WTC11 (cell line): ENCODE measurements at regions not wholly inside any gene's neighbourhood (a gene's known extent, or its start where the extent isn't known, plus 50 kb on each side); places are given as distances from the start of the nearest gene placed in this dataset.

ENCODE experiments used
- ATAC-seq: fragments of 200-7000 bp; cut with Tn5 transposase; 2 replicates; pipeline ENCODE4 v1.10.0; 2021; ENCODE audit warnings: mild to moderate bottlenecking, moderate library complexity
- CTCF ChIA-PET: fragments of 300-600 bp; sonication (Branson Sonifier 250); formaldehyde crosslinking; loops from one replicate; lab custom pipeline; 2021; ENCODE audit warnings: antibody characterized with exemption; lab: Charles Lee
- POLR2A ChIA-PET: fragments of 350-600 bp; sonication (Branson Sonifier 250); formaldehyde crosslinking; loops from one replicate; lab custom pipeline; 2021; ENCODE audit warnings: antibody characterized with exemption; lab: Charles Lee
- DNase-seq: peaks from one replicate; pipeline ENCODE4 v3.0.0; 2021; ENCODE audit warnings: low spot score
- H3K27ac Mint-ChIP-seq: 2 replicates; pipeline ENCODE4 v1.8.0; 2021; ENCODE audit warnings: mixed read lengths
- H3K27me3 Mint-ChIP-seq: 2 replicates; pipeline ENCODE4 v1.8.0; 2021; ENCODE audit warnings: low read depth, mild to moderate bottlenecking, moderate library complexity, mixed read lengths
- H3K36me3 Mint-ChIP-seq: 2 replicates; pipeline ENCODE4 v1.8.0; 2021; ENCODE audit warnings: mixed read lengths
- H3K4me1 Mint-ChIP-seq: 2 replicates; pipeline ENCODE4 v1.8.0; 2022; ENCODE audit warnings: mixed read lengths
- H3K4me3 Mint-ChIP-seq: 2 replicates; pipeline ENCODE4 v1.8.0; 2021; ENCODE audit warnings: mild to moderate bottlenecking, moderate library complexity, mixed read lengths
- H3K9me3 Mint-ChIP-seq: 2 replicates; pipeline ENCODE4 v1.8.0; 2021; ENCODE audit warnings: mixed read lengths
- CREB1 ChIP-seq: sonication (generic); formaldehyde crosslinking; IDR thresholded peaks from 2 replicates; pipeline ENCODE4 v1.8.0; 2023; ENCODE audit warnings: mild to moderate bottlenecking, missing genetic modification reagents
- HMGA2 ChIP-seq: fragments of 250-450 bp; sonication (Bioruptor Pico); IDR thresholded peaks from 2 replicates; pipeline ENCODE4 v1.4.0; 2021; ENCODE audit warnings: mild to moderate bottlenecking, moderate library complexity
- MYBL2 ChIP-seq: sonication (generic); formaldehyde crosslinking; IDR thresholded peaks from 2 replicates; pipeline ENCODE4 v1.8.1; 2023; ENCODE audit warnings: mild to moderate bottlenecking, moderate library complexity, missing genetic modification reagents
- NFATC4 ChIP-seq: fragments of 250-450 bp; sonication (Bioruptor Pico); IDR thresholded peaks from 2 replicates; pipeline ENCODE4 v1.9.0; 2021; ENCODE audit warnings: mild to moderate bottlenecking
- NFE2L1 ChIP-seq: sonication (generic); formaldehyde crosslinking; IDR thresholded peaks from 2 replicates; pipeline ENCODE4 v1.8.1; 2023; ENCODE audit warnings: missing genetic modification reagents
- ZNF121 ChIP-seq: sonication (generic); formaldehyde crosslinking; IDR thresholded peaks from 2 replicates; pipeline ENCODE4 v1.8.0; 2023; ENCODE audit warnings: missing genetic modification reagents
- TF ChIP-seq, protein P1 (sequence below): sonication (generic); formaldehyde crosslinking; IDR thresholded peaks from 2 replicates; pipeline ENCODE4 v1.8.0; 2023; ENCODE audit warnings: mild to moderate bottlenecking, missing genetic modification reagents
- TF ChIP-seq, protein P2 (sequence below): sonication (generic); formaldehyde crosslinking; IDR thresholded peaks from 2 replicates; pipeline ENCODE4 v1.8.0; 2023; ENCODE audit warnings: missing genetic modification reagents
- TF ChIP-seq, protein P3 (sequence below): sonication (generic); formaldehyde crosslinking; IDR thresholded peaks from 2 replicates; pipeline ENCODE4 v1.8.1; 2023; ENCODE audit warnings: mild to moderate bottlenecking, missing genetic modification reagents, borderline replicate concordance
- TF ChIP-seq, protein P4 (sequence below): sonication (generic); formaldehyde crosslinking; IDR thresholded peaks from 2 replicates; pipeline ENCODE4 v1.8.1; 2023; ENCODE audit warnings: mild to moderate bottlenecking, missing genetic modification reagents
- TF ChIP-seq, protein P5 (sequence below): sonication (generic); formaldehyde crosslinking; IDR thresholded peaks from 2 replicates; pipeline ENCODE4 v1.8.1; 2022; ENCODE audit warnings: low read depth, missing genetic modification reagents, borderline replicate concordance
- TF ChIP-seq, protein P6 (sequence below): fragments of 200-600 bp; IDR thresholded peaks from 2 replicates; pipeline ENCODE4 v1.8.0; 2022; ENCODE audit warnings: antibody characterized with exemption
- TF ChIP-seq, protein P7 (sequence below): sonication (generic); formaldehyde crosslinking; IDR thresholded peaks from 2 replicates; pipeline ENCODE4 v1.8.1; 2023; ENCODE audit warnings: mild to moderate bottlenecking, moderate library complexity, missing genetic modification reagents
- TF ChIP-seq, protein P8 (sequence below): sonication (generic); formaldehyde crosslinking; IDR thresholded peaks from 2 replicates; pipeline ENCODE4 v1.8.0; 2023; ENCODE audit warnings: missing genetic modification reagents, mild to moderate bottlenecking, borderline replicate concordance
- TF ChIP-seq, protein P9 (sequence below): fragments of 250-450 bp; sonication (Bioruptor Pico); conservative IDR thresholded peaks from 2 replicates; pipeline ENCODE4 v1.9.0; 2021; ENCODE audit warnings: mild to moderate bottlenecking

DNA sequence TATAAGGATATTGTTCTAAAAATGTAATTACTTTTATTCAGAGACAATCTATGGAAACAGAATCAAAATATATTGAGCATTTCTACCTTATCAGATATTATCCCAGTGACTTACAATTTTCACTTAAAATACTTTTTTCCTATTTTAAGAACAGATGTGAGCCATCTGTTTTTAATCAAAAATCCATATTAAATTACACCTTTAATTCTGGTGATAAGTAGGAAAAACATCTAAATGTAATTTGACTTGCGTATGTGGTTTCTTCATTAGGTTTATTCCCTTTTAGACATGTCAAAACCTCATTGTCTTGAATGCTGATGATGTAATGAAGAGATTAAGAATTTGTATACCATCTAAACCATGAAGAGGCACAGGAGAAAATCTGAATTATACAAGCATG is 1118.8 kb upstream of the TMPRSS15 start:
- H3K36me3 Mint-ChIP-seq = no peaks in the 10 kb centered on the region
- no peak overlapping the region for H3K27ac Mint-ChIP-seq
- ATAC-seq (no peak), DNase-seq (no peak)
- ChIA-PET CTCF (no interaction called here), POLR2A (no interaction called here)
- no peak overlapping the region for H3K4me3 Mint-ChIP-seq
- TF ChIP-seq, protein P1, sequence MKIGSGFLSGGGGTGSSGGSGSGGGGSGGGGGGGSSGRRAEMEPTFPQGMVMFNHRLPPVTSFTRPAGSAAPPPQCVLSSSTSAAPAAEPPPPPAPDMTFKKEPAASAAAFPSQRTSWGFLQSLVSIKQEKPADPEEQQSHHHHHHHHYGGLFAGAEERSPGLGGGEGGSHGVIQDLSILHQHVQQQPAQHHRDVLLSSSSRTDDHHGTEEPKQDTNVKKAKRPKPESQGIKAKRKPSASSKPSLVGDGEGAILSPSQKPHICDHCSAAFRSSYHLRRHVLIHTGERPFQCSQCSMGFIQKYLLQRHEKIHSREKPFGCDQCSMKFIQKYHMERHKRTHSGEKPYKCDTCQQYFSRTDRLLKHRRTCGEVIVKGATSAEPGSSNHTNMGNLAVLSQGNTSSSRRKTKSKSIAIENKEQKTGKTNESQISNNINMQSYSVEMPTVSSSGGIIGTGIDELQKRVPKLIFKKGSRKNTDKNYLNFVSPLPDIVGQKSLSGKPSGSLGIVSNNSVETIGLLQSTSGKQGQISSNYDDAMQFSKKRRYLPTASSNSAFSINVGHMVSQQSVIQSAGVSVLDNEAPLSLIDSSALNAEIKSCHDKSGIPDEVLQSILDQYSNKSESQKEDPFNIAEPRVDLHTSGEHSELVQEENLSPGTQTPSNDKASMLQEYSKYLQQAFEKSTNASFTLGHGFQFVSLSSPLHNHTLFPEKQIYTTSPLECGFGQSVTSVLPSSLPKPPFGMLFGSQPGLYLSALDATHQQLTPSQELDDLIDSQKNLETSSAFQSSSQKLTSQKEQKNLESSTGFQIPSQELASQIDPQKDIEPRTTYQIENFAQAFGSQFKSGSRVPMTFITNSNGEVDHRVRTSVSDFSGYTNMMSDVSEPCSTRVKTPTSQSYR (CRISPR knock-in tag) = no peak
- TF ChIP-seq, protein P2, sequence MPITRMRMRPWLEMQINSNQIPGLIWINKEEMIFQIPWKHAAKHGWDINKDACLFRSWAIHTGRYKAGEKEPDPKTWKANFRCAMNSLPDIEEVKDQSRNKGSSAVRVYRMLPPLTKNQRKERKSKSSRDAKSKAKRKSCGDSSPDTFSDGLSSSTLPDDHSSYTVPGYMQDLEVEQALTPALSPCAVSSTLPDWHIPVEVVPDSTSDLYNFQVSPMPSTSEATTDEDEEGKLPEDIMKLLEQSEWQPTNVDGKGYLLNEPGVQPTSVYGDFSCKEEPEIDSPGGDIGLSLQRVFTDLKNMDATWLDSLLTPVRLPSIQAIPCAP (CRISPR knock-in tag) = no peak
- TF ChIP-seq HMGA2 (CRISPR knock-in tag) = no peak
- no peak for TF ChIP-seq NFE2L1 (CRISPR knock-in tag)
- TF ChIP-seq, protein P3, sequence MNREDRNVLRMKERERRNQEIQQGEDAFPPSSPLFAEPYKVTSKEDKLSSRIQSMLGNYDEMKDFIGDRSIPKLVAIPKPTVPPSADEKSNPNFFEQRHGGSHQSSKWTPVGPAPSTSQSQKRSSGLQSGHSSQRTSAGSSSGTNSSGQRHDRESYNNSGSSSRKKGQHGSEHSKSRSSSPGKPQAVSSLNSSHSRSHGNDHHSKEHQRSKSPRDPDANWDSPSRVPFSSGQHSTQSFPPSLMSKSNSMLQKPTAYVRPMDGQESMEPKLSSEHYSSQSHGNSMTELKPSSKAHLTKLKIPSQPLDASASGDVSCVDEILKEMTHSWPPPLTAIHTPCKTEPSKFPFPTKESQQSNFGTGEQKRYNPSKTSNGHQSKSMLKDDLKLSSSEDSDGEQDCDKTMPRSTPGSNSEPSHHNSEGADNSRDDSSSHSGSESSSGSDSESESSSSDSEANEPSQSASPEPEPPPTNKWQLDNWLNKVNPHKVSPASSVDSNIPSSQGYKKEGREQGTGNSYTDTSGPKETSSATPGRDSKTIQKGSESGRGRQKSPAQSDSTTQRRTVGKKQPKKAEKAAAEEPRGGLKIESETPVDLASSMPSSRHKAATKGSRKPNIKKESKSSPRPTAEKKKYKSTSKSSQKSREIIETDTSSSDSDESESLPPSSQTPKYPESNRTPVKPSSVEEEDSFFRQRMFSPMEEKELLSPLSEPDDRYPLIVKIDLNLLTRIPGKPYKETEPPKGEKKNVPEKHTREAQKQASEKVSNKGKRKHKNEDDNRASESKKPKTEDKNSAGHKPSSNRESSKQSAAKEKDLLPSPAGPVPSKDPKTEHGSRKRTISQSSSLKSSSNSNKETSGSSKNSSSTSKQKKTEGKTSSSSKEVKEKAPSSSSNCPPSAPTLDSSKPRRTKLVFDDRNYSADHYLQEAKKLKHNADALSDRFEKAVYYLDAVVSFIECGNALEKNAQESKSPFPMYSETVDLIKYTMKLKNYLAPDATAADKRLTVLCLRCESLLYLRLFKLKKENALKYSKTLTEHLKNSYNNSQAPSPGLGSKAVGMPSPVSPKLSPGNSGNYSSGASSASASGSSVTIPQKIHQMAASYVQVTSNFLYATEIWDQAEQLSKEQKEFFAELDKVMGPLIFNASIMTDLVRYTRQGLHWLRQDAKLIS (CRISPR knock-in tag) = no peak
- TF ChIP-seq, protein P4, sequence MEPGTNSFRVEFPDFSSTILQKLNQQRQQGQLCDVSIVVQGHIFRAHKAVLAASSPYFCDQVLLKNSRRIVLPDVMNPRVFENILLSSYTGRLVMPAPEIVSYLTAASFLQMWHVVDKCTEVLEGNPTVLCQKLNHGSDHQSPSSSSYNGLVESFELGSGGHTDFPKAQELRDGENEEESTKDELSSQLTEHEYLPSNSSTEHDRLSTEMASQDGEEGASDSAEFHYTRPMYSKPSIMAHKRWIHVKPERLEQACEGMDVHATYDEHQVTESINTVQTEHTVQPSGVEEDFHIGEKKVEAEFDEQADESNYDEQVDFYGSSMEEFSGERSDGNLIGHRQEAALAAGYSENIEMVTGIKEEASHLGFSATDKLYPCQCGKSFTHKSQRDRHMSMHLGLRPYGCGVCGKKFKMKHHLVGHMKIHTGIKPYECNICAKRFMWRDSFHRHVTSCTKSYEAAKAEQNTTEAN (CRISPR knock-in tag) = no peak
- TF ChIP-seq, protein P5, sequence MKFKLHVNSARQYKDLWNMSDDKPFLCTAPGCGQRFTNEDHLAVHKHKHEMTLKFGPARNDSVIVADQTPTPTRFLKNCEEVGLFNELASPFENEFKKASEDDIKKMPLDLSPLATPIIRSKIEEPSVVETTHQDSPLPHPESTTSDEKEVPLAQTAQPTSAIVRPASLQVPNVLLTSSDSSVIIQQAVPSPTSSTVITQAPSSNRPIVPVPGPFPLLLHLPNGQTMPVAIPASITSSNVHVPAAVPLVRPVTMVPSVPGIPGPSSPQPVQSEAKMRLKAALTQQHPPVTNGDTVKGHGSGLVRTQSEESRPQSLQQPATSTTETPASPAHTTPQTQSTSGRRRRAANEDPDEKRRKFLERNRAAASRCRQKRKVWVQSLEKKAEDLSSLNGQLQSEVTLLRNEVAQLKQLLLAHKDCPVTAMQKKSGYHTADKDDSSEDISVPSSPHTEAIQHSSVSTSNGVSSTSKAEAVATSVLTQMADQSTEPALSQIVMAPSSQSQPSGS (CRISPR knock-in tag) = no peak
- TF ChIP-seq, protein P6, sequence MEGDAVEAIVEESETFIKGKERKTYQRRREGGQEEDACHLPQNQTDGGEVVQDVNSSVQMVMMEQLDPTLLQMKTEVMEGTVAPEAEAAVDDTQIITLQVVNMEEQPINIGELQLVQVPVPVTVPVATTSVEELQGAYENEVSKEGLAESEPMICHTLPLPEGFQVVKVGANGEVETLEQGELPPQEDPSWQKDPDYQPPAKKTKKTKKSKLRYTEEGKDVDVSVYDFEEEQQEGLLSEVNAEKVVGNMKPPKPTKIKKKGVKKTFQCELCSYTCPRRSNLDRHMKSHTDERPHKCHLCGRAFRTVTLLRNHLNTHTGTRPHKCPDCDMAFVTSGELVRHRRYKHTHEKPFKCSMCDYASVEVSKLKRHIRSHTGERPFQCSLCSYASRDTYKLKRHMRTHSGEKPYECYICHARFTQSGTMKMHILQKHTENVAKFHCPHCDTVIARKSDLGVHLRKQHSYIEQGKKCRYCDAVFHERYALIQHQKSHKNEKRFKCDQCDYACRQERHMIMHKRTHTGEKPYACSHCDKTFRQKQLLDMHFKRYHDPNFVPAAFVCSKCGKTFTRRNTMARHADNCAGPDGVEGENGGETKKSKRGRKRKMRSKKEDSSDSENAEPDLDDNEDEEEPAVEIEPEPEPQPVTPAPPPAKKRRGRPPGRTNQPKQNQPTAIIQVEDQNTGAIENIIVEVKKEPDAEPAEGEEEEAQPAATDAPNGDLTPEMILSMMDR = no peak
- TF ChIP-seq, protein P7, sequence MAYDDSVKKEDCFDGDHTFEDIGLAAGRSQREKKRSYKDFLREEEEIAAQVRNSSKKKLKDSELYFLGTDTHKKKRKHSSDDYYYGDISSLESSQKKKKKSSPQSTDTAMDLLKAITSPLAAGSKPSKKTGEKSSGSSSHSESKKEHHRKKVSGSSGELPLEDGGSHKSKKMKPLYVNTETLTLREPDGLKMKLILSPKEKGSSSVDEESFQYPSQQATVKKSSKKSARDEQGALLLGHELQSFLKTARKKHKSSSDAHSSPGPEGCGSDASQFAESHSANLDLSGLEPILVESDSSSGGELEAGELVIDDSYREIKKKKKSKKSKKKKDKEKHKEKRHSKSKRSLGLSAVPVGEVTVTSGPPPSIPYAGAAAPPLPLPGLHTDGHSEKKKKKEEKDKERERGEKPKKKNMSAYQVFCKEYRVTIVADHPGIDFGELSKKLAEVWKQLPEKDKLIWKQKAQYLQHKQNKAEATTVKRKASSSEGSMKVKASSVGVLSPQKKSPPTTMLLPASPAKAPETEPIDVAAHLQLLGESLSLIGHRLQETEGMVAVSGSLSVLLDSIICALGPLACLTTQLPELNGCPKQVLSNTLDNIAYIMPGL (CRISPR knock-in tag) = no peak
- TF ChIP-seq MYBL2 = no peak
- TF ChIP-seq, protein P8, sequence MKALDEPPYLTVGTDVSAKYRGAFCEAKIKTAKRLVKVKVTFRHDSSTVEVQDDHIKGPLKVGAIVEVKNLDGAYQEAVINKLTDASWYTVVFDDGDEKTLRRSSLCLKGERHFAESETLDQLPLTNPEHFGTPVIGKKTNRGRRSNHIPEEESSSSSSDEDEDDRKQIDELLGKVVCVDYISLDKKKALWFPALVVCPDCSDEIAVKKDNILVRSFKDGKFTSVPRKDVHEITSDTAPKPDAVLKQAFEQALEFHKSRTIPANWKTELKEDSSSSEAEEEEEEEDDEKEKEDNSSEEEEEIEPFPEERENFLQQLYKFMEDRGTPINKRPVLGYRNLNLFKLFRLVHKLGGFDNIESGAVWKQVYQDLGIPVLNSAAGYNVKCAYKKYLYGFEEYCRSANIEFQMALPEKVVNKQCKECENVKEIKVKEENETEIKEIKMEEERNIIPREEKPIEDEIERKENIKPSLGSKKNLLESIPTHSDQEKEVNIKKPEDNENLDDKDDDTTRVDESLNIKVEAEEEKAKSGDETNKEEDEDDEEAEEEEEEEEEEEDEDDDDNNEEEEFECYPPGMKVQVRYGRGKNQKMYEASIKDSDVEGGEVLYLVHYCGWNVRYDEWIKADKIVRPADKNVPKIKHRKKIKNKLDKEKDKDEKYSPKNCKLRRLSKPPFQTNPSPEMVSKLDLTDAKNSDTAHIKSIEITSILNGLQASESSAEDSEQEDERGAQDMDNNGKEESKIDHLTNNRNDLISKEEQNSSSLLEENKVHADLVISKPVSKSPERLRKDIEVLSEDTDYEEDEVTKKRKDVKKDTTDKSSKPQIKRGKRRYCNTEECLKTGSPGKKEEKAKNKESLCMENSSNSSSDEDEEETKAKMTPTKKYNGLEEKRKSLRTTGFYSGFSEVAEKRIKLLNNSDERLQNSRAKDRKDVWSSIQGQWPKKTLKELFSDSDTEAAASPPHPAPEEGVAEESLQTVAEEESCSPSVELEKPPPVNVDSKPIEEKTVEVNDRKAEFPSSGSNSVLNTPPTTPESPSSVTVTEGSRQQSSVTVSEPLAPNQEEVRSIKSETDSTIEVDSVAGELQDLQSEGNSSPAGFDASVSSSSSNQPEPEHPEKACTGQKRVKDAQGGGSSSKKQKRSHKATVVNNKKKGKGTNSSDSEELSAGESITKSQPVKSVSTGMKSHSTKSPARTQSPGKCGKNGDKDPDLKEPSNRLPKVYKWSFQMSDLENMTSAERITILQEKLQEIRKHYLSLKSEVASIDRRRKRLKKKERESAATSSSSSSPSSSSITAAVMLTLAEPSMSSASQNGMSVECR (CRISPR knock-in tag) = no peak
- TF ChIP-seq, protein P9, sequence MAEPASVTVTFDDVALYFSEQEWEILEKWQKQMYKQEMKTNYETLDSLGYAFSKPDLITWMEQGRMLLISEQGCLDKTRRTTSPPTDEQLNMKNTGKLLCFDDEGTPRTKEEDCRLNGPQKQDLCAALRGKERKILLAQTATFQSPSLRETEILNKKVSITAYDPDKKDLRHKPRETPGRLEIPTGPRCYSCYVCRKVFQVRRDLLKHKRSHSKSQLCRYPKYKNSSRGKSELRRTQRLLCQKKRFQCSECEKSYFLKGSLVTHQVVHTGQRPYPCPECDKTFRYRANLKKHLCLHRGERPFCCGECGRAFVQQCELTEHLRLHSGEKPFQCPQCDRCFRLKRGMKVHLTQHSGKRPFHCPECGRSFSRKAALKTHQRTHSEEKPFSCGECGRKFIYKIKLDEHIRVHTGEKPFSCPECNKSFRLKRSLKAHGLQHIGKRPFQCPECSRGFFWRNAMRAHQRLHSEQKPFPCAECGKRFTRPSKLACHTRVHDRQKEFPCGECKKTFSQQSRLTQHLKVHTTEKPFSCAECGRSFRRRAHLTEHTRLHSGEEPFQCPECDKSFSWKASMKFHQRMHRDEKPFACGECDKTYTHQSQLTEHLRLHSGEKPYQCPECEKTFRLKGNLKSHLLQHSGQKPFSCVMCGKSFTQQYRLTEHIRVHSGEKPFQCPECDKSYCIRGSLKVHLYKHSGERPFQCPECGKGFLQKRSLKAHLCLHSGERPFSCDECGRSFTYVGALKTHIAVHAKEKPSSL = no peak
- TF ChIP-seq CREB1 (CRISPR knock-in tag) = no peak
- TF ChIP-seq ZNF121 (CRISPR knock-in tag) = no peak
- TF ChIP-seq NFATC4 (CRISPR knock-in tag) = no peak
- H3K9me3 Mint-ChIP-seq = peaks cover 15% of the 10 kb centered on the region
- peaks cover 13% of the 10 kb centered on the region for H3K4me1 Mint-ChIP-seq
- no peaks in the 10 kb centered on the region for H3K27me3 Mint-ChIP-seq
